Liver (tissue), 8 donors: ENCODE measurements at regions not wholly inside any gene's neighbourhood (a gene's known extent, or its start where the extent isn't known, plus 50 kb on each side); places are given as distances from the start of the nearest gene placed in this dataset.

Experiments
- DNase-seq: peaks from one replicate; pipeline ENCODE4 v3.0.0-alpha.2; 2017; ENCODE audit warnings: low spot score
- H3K27ac ChIP-seq, 2 donors: one replicate each; pipeline ENCODE4 v1.7.0; 2013; ENCODE audit warnings: inconsistent platforms in 2 of 2, low read length in 2 of 2, control low read depth in 1 of 2, low read depth in 1 of 2, mild to moderate bottlenecking in 1 of 2
- H3K27me3 ChIP-seq, 4 donors: one replicate each; pipeline versions ENCODE4 v1.6.1 to v1.7.0; 2013; ENCODE audit warnings: low read length in 3 of 4, inconsistent platforms in 1 of 4, mild to moderate bottlenecking in 1 of 4, moderate library complexity in 1 of 4; ENCODE audit not compliant: control insufficient read depth in 4 of 4, insufficient read depth in 4 of 4
- H3K36me3 ChIP-seq, 4 donors: one replicate each; pipeline versions ENCODE4 v1.6.1 to v1.7.0; 2013; ENCODE audit warnings: low read length in 3 of 4, mild to moderate bottlenecking in 3 of 4, low read depth in 1 of 4, moderate library complexity in 1 of 4; ENCODE audit not compliant: control insufficient read depth in 4 of 4, insufficient read depth in 3 of 4
- H3K4me1 ChIP-seq, 4 donors: one replicate each; pipeline versions ENCODE4 v1.6.1 to v1.7.0; 2013; ENCODE audit warnings: low read length in 3 of 4, mild to moderate bottlenecking in 3 of 4, moderate library complexity in 1 of 4; ENCODE audit not compliant: control insufficient read depth in 4 of 4, insufficient read depth in 4 of 4
- H3K4me3 ChIP-seq, 3 donors: one replicate each; pipeline versions ENCODE4 v1.6.1 to v1.7.0; 2013; ENCODE audit warnings: low read length in 3 of 3, control low read depth in 1 of 3, low read depth in 1 of 3, mild to moderate bottlenecking in 1 of 3
- H3K9ac ChIP-seq, 2 donors: one replicate each; pipeline ENCODE4 v1.7.0; 2013; ENCODE audit warnings: low read length in 2 of 2, mild to moderate bottlenecking in 2 of 2, moderate library complexity in 2 of 2, control low read depth in 1 of 2, low read depth in 1 of 2
- H3K9me3 ChIP-seq, 4 donors: one replicate each; pipeline versions ENCODE4 v1.6.1 to v1.7.0; 2013; ENCODE audit warnings: low read length in 3 of 4; ENCODE audit not compliant: control insufficient read depth in 4 of 4
- EGR1 ChIP-seq, 2 donors: IDR thresholded peaks; 2 replicates each; pipeline ENCODE4 v1.6.1; 2016 to 2018; ENCODE audit warnings: antibody characterized with exemption in 2 of 2, low read depth in 2 of 2
- FOXA1 ChIP-seq: IDR thresholded peaks from 2 replicates; pipeline ENCODE4 v1.6.1; 2016; ENCODE audit warnings: antibody characterized with exemption
- FOXA2 ChIP-seq: IDR thresholded peaks from 2 replicates; pipeline ENCODE4 v1.6.1; 2016; ENCODE audit warnings: antibody characterized with exemption
- GABPA ChIP-seq, 2 donors: IDR thresholded peaks in 1 of 2; conservative IDR thresholded peaks in 1 of 2; 2 replicates each; pipeline ENCODE4 v1.6.1; 2016; ENCODE audit warnings: antibody characterized with exemption in 2 of 2, mild to moderate bottlenecking in 1 of 2, moderate library complexity in 1 of 2
- HNF4A ChIP-seq, 2 donors: conservative IDR thresholded peaks; 2 replicates each; pipeline ENCODE4 v1.6.1; 2016; ENCODE audit warnings: antibody characterized with exemption in 2 of 2, mild to moderate bottlenecking in 2 of 2
- HNF4G ChIP-seq: IDR thresholded peaks from 2 replicates; pipeline ENCODE4 v1.6.1; 2016; ENCODE audit warnings: antibody characterized with exemption
- JUND ChIP-seq, 2 donors: IDR thresholded peaks; 2 replicates each; pipeline ENCODE4 v1.6.1; 2016; ENCODE audit warnings: antibody characterized with exemption in 2 of 2
- NR2F2 ChIP-seq: IDR thresholded peaks from 2 replicates; pipeline ENCODE4 v1.6.1; 2016; ENCODE audit warnings: antibody characterized with exemption
- RAD21 ChIP-seq, 2 donors: IDR thresholded peaks; 2 replicates each; pipeline ENCODE4 v1.6.1; 2016; ENCODE audit warnings: antibody characterized with exemption in 2 of 2, mild to moderate bottlenecking in 2 of 2
- RXRA ChIP-seq, 2 donors: IDR thresholded peaks; 2 replicates each; pipeline ENCODE4 v1.6.1; 2017 to 2018; ENCODE audit warnings: antibody characterized with exemption in 2 of 2, mild to moderate bottlenecking in 1 of 2
- SP1 ChIP-seq: IDR thresholded peaks from 2 replicates; pipeline ENCODE4 v1.6.1; 2018; ENCODE audit warnings: antibody characterized with exemption, mild to moderate bottlenecking
- TAF1 ChIP-seq: conservative IDR thresholded peaks from 2 replicates; pipeline ENCODE4 v1.6.1; 2016; ENCODE audit warnings: antibody characterized with exemption, mild to moderate bottlenecking
- YY1 ChIP-seq: IDR thresholded peaks from 2 replicates; pipeline ENCODE4 v1.6.1; 2016; ENCODE audit warnings: antibody characterized with exemption, mild to moderate bottlenecking
- WGBS: extraction: QIAGEN DNeasy Blood & Tissue Kit; methylation state at CpG from one replicate; pipeline ENCODE4 v1.1.7; 2013; 5-methylcytosine and 5-hydroxymethylcytosine counted together
- TF ChIP-seq, protein P1 (sequence below): IDR thresholded peaks from 2 replicates; pipeline ENCODE4 v1.6.1; 2016; ENCODE audit warnings: antibody characterized with exemption
- TF ChIP-seq, protein P2 (sequence below): IDR thresholded peaks from 2 replicates; pipeline ENCODE4 v1.6.1; 2016; ENCODE audit warnings: antibody characterized with exemption, mild to moderate bottlenecking
- TF ChIP-seq, protein P3 (sequence below): IDR thresholded peaks from 2 replicates; pipeline ENCODE4 v1.6.1; 2016; ENCODE audit warnings: antibody characterized with exemption
- TF ChIP-seq, protein P4 (sequence below): IDR thresholded peaks from 2 replicates; pipeline ENCODE4 v1.6.1; 2016; ENCODE audit warnings: antibody characterized with exemption
- TF ChIP-seq, protein P5 (sequence below): fragments of 150-350 bp; IDR thresholded peaks from 2 replicates; pipeline ENCODE4 v1.5.1; 2017; ENCODE audit warnings: improper control_type of control experiment, low read depth, low read length; ENCODE audit not compliant: missing input control
- donor health status: healthy.
- donor health status: healthy.
- donor health status: healthy.
- donor health status: healthy.
- donor health status: healthy.

DNA sequence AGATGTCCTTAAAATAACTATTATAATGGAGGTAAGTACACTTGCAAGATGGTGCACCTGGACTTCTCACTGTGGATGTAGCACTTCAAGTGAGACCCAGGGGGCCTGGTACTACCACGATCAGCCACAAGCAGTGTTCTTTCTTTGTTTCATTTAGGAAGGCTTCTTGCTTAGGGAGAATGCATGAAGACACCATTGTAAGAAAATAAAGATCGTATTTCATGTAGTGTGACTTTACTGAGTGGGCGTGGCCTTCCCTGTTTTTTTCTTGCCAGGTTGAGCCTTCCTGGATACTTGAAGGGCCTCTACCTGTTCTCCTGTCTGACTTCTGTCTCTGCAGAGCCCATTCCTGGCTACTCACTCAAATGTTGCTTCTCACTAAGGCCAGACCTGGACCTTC, 615.6 kb upstream of the SOX11 start:
- Histone ChIP-seq H3K9ac (no peak overlapping the region), H3K9me3 (no peaks in the 10 kb centered on the region), H3K4me1 (no peaks in the 10 kb centered on the region), H3K27me3 (no peaks in the 10 kb centered on the region), H3K36me3 (no peaks in the 10 kb centered on the region), H3K27ac (no peak overlapping the region), H3K4me3 (no peak overlapping the region)
- DNase-seq: no peak
- TF ChIP-seq TAF1: no peak
- TF ChIP-seq, protein P1, sequence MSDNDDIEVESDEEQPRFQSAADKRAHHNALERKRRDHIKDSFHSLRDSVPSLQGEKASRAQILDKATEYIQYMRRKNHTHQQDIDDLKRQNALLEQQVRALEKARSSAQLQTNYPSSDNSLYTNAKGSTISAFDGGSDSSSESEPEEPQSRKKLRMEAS: no peak
- no peak for TF ChIP-seq GABPA (IDR thresholded peaks at IDR 0.05 in 1 of 2, conservative IDR thresholded peaks at IDR 0.05 in 1 of 2)
- no peak for TF ChIP-seq YY1
- no peak for TF ChIP-seq FOXA2
- TF ChIP-seq, protein P2, sequence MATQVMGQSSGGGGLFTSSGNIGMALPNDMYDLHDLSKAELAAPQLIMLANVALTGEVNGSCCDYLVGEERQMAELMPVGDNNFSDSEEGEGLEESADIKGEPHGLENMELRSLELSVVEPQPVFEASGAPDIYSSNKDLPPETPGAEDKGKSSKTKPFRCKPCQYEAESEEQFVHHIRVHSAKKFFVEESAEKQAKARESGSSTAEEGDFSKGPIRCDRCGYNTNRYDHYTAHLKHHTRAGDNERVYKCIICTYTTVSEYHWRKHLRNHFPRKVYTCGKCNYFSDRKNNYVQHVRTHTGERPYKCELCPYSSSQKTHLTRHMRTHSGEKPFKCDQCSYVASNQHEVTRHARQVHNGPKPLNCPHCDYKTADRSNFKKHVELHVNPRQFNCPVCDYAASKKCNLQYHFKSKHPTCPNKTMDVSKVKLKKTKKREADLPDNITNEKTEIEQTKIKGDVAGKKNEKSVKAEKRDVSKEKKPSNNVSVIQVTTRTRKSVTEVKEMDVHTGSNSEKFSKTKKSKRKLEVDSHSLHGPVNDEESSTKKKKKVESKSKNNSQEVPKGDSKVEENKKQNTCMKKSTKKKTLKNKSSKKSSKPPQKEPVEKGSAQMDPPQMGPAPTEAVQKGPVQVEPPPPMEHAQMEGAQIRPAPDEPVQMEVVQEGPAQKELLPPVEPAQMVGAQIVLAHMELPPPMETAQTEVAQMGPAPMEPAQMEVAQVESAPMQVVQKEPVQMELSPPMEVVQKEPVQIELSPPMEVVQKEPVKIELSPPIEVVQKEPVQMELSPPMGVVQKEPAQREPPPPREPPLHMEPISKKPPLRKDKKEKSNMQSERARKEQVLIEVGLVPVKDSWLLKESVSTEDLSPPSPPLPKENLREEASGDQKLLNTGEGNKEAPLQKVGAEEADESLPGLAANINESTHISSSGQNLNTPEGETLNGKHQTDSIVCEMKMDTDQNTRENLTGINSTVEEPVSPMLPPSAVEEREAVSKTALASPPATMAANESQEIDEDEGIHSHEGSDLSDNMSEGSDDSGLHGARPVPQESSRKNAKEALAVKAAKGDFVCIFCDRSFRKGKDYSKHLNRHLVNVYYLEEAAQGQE: no peak
- TF ChIP-seq, protein P3, sequence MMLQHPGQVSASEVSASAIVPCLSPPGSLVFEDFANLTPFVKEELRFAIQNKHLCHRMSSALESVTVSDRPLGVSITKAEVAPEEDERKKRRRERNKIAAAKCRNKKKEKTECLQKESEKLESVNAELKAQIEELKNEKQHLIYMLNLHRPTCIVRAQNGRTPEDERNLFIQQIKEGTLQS: no peak
- no peak for TF ChIP-seq JUND (IDR thresholded peaks at IDR 0.05)
- TF ChIP-seq SP1: no peak
- no peak for TF ChIP-seq EGR1 (IDR thresholded peaks at IDR 0.05; ENCODE audit: low read depth in 2 of 2)
- no peak for TF ChIP-seq NR2F2
- no peak for TF ChIP-seq RAD21 (IDR thresholded peaks at IDR 0.05)
- TF ChIP-seq, protein P4, sequence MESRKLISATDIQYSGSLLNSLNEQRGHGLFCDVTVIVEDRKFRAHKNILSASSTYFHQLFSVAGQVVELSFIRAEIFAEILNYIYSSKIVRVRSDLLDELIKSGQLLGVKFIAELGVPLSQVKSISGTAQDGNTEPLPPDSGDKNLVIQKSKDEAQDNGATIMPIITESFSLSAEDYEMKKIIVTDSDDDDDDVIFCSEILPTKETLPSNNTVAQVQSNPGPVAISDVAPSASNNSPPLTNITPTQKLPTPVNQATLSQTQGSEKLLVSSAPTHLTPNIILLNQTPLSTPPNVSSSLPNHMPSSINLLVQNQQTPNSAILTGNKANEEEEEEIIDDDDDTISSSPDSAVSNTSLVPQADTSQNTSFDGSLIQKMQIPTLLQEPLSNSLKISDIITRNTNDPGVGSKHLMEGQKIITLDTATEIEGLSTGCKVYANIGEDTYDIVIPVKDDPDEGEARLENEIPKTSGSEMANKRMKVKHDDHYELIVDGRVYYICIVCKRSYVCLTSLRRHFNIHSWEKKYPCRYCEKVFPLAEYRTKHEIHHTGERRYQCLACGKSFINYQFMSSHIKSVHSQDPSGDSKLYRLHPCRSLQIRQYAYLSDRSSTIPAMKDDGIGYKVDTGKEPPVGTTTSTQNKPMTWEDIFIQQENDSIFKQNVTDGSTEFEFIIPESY: no peak
- TF ChIP-seq FOXA1: no peak
- TF ChIP-seq RXRA (IDR thresholded peaks at IDR 0.05): no peak
- TF ChIP-seq HNF4A (conservative IDR thresholded peaks at IDR 0.05): no peak
- TF ChIP-seq, protein P5, sequence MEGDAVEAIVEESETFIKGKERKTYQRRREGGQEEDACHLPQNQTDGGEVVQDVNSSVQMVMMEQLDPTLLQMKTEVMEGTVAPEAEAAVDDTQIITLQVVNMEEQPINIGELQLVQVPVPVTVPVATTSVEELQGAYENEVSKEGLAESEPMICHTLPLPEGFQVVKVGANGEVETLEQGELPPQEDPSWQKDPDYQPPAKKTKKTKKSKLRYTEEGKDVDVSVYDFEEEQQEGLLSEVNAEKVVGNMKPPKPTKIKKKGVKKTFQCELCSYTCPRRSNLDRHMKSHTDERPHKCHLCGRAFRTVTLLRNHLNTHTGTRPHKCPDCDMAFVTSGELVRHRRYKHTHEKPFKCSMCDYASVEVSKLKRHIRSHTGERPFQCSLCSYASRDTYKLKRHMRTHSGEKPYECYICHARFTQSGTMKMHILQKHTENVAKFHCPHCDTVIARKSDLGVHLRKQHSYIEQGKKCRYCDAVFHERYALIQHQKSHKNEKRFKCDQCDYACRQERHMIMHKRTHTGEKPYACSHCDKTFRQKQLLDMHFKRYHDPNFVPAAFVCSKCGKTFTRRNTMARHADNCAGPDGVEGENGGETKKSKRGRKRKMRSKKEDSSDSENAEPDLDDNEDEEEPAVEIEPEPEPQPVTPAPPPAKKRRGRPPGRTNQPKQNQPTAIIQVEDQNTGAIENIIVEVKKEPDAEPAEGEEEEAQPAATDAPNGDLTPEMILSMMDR: no peak
- no peak for TF ChIP-seq HNF4G
- 58% methylated on average over 3 of the region's 3 CpGs for whole genome bisulfite sequencing
